Subcutaneous abdominal adipose tissue (tissue), 5 donors: ENCODE measurements at regions not wholly inside any gene's neighbourhood (a gene's known extent, or its start where the extent isn't known, plus 50 kb on each side); places are given as distances from the start of the nearest gene placed in this dataset.

Experiments used
- H3K27ac ChIP-seq: one replicate; pipeline ENCODE4 v1.7.0; 2013; ENCODE audit warnings: low read depth, mild to moderate bottlenecking, inconsistent platforms, low read length, moderate library complexity
- H3K27me3 ChIP-seq, 5 donors: one replicate each; pipeline ENCODE4 v1.7.0; 2013; ENCODE audit warnings: low read length in 5 of 5, inconsistent platforms in 1 of 5; ENCODE audit not compliant: control insufficient read depth in 5 of 5, insufficient read depth in 4 of 5
- H3K36me3 ChIP-seq, 5 donors: one replicate each; pipeline ENCODE4 v1.7.0; 2013; ENCODE audit warnings: low read length in 5 of 5; ENCODE audit not compliant: control insufficient read depth in 5 of 5, insufficient read depth in 5 of 5
- H3K4me1 ChIP-seq, 5 donors: one replicate each; pipeline ENCODE4 v1.7.0; 2013; ENCODE audit warnings: low read length in 5 of 5, mild to moderate bottlenecking in 3 of 5, moderate library complexity in 1 of 5; ENCODE audit not compliant: control insufficient read depth in 5 of 5, insufficient read depth in 5 of 5
- H3K4me3 ChIP-seq, 5 donors: one replicate each; pipeline ENCODE4 v1.7.0; 2013; ENCODE audit warnings: low read length in 5 of 5, low read depth in 1 of 5
- H3K9ac ChIP-seq, 5 donors: one replicate each; pipeline ENCODE4 v1.7.0; 2013; ENCODE audit warnings: low read length in 5 of 5, mild to moderate bottlenecking in 4 of 5, moderate library complexity in 3 of 5
- H3K9me3 ChIP-seq, 5 donors: one replicate each; pipeline ENCODE4 v1.7.0; 2013; ENCODE audit warnings: low read length in 5 of 5; ENCODE audit not compliant: control insufficient read depth in 5 of 5
- donor health status: healthy.
- donor health status: healthy.
- donor health status: healthy.
- donor health status: healthy.
- donor health status: healthy.

- Histone ChIP-seq H3K4me3 (no peak overlapping the region), H3K9ac (no peak overlapping the region), H3K36me3 (no peaks in the 10 kb centered on the region), H3K9me3 (no peaks in the 10 kb centered on the region), H3K4me1 (peaks cover 0 to 7% (median 1%) of the 10 kb centered on the region in 5 donors), H3K27ac (no peak overlapping the region), H3K27me3 (no peaks in the 10 kb centered on the region)
Measured at GRCh38 chr15:95874637-95875036, 455.9 kb upstream of the NR2F2 start.

GRCh38 chr15:95875121-95875643 is 455.3 kb upstream of the NR2F2 start:
- no peak overlapping the region for H3K4me3 ChIP-seq
- no peak overlapping the region for H3K27ac ChIP-seq
- H3K4me1 ChIP-seq, result peaks cover 0 to 7% (median 7%) of the 10 kb centered on the region in 5 donors
- no peak overlapping the region for H3K9ac ChIP-seq
- H3K27me3 ChIP-seq, result no peaks in the 10 kb centered on the region
- no peaks in the 10 kb centered on the region for H3K36me3 ChIP-seq
- H3K9me3 ChIP-seq, result no peaks in the 10 kb centered on the region

- peak overlapping the region in 1 of 5 donors; percentile 62 for H3K4me3 ChIP-seq
- H3K9me3 ChIP-seq, result no peaks in the 10 kb centered on the region
- no peak overlapping the region for H3K27ac ChIP-seq
- H3K4me1 ChIP-seq, result peaks cover 0 to 8% (median 4%) of the 10 kb centered on the region in 5 donors
- H3K9ac ChIP-seq, result no peak overlapping the region
- H3K27me3 ChIP-seq, result no peaks in the 10 kb centered on the region
- H3K36me3 ChIP-seq, result no peaks in the 10 kb centered on the region
Measured at GRCh38 chr15:95880031-95880570, 450.4 kb upstream of the NR2F2 start.

GRCh38 chr15:95880630-95881029 is 449.9 kb upstream of the NR2F2 start:
- H3K4me3 ChIP-seq, result no peak overlapping the region

GRCh38 chr15:95883064-95883463 is 447.4 kb upstream of the NR2F2 start:
- Histone ChIP-seq H3K9me3 (no peaks in the 10 kb centered on the region), H3K9ac (no peak overlapping the region), H3K4me1 (peaks cover 0 to 8% (median 4%) of the 10 kb centered on the region in 5 donors), H3K36me3 (no peaks in the 10 kb centered on the region), H3K4me3 (no peak overlapping the region), H3K27ac (no peak overlapping the region), H3K27me3 (no peaks in the 10 kb centered on the region)

More at GRCh38 chr15:95880630-95881029, 449.9 kb upstream of the NR2F2 start:
- no peak overlapping the region for H3K9ac ChIP-seq
- no peaks in the 10 kb centered on the region for H3K9me3 ChIP-seq
- no peak overlapping the region for H3K27ac ChIP-seq
- H3K27me3 ChIP-seq, result no peaks in the 10 kb centered on the region
- peaks cover 0 to 8% (median 4%) of the 10 kb centered on the region in 5 donors for H3K4me1 ChIP-seq
- no peaks in the 10 kb centered on the region for H3K36me3 ChIP-seq

GRCh38 chr15:95884276-95884675 is 446.2 kb upstream of the NR2F2 start:
- no peaks in the 10 kb centered on the region for H3K27me3 ChIP-seq
- H3K27ac ChIP-seq, result no peak overlapping the region
- no peaks in the 10 kb centered on the region for H3K9me3 ChIP-seq
- H3K9ac ChIP-seq, result no peak overlapping the region
- no peak overlapping the region for H3K4me3 ChIP-seq
- H3K36me3 ChIP-seq, result no peaks in the 10 kb centered on the region
- peaks cover 0 to 8% (median 4%) of the 10 kb centered on the region in 5 donors for H3K4me1 ChIP-seq

GRCh38 chr15:95887666-95888390 is 442.7 kb upstream of the NR2F2 start:
- H3K4me3 ChIP-seq, result no peak overlapping the region
- no peaks in the 10 kb centered on the region for H3K9me3 ChIP-seq
- H3K36me3 ChIP-seq, result no peaks in the 10 kb centered on the region
- H3K9ac ChIP-seq, result no peak overlapping the region
- H3K4me1 ChIP-seq, result peaks cover 0 to 4% (median 0%) of the 10 kb centered on the region in 5 donors
- H3K27ac ChIP-seq, result no peak overlapping the region
- no peaks in the 10 kb centered on the region for H3K27me3 ChIP-seq

GRCh38 chr15:95888762-95889161 is 441.7 kb upstream of the NR2F2 start:
- H3K36me3 ChIP-seq, result no peaks in the 10 kb centered on the region
- H3K4me3 ChIP-seq, result no peak overlapping the region
- H3K27me3 ChIP-seq, result no peaks in the 10 kb centered on the region
- no peaks in the 10 kb centered on the region for H3K9me3 ChIP-seq
- H3K9ac ChIP-seq, result no peak overlapping the region
- H3K27ac ChIP-seq, result no peak overlapping the region
- H3K4me1 ChIP-seq, result peaks cover 0 to 4% (median 0%) of the 10 kb centered on the region in 5 donors

GRCh38 chr15:95894407-95894956 is 436.0 kb upstream of the NR2F2 start:
- Histone ChIP-seq H3K4me1 (no peaks in the 10 kb centered on the region), H3K36me3 (no peaks in the 10 kb centered on the region), H3K27me3 (no peaks in the 10 kb centered on the region), H3K27ac (no peak overlapping the region), H3K9ac (no peak overlapping the region), H3K4me3 (no peak overlapping the region), H3K9me3 (no peaks in the 10 kb centered on the region)

- Histone ChIP-seq H3K4me1 (no peaks in the 10 kb centered on the region), H3K4me3 (no peak overlapping the region), H3K9me3 (no peaks in the 10 kb centered on the region), H3K9ac (no peak overlapping the region), H3K36me3 (no peaks in the 10 kb centered on the region), H3K27me3 (no peaks in the 10 kb centered on the region), H3K27ac (no peak overlapping the region)
Measured at GRCh38 chr15:95895508-95895907, 435.0 kb upstream of the NR2F2 start.
